ENCODE measurements at regions not wholly inside any gene's neighbourhood (a gene's known extent, or its start where the extent isn't known, plus 50 kb on each side); places are given as distances from the start of the nearest gene placed in this dataset.

GRCh38 chr3:20395692-20396091 lies 209.7 kb upstream of the SGO1 start:
- no peak for TF ChIP-seq EZH2phosphoT487 (IDR thresholded peaks at IDR 0.05; ENCODE audit: borderline replicate concordance)
- TF ChIP-seq, protein P1, sequence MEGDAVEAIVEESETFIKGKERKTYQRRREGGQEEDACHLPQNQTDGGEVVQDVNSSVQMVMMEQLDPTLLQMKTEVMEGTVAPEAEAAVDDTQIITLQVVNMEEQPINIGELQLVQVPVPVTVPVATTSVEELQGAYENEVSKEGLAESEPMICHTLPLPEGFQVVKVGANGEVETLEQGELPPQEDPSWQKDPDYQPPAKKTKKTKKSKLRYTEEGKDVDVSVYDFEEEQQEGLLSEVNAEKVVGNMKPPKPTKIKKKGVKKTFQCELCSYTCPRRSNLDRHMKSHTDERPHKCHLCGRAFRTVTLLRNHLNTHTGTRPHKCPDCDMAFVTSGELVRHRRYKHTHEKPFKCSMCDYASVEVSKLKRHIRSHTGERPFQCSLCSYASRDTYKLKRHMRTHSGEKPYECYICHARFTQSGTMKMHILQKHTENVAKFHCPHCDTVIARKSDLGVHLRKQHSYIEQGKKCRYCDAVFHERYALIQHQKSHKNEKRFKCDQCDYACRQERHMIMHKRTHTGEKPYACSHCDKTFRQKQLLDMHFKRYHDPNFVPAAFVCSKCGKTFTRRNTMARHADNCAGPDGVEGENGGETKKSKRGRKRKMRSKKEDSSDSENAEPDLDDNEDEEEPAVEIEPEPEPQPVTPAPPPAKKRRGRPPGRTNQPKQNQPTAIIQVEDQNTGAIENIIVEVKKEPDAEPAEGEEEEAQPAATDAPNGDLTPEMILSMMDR (conservative IDR thresholded peaks at IDR 0.05; ENCODE audit: low read length): no peak

All from Loucy (cell line).